Prostate gland (tissue), 2 donors: ENCODE measurements at regions not wholly inside any gene's neighbourhood (a gene's known extent, or its start where the extent isn't known, plus 50 kb on each side); places are given as distances from the start of the nearest gene placed in this dataset.
"Not testable (repeated sequence)": the region's sequence is repeated elsewhere in the genome, so short reads cannot be mapped to it uniquely, and the experiment has no call there.

Experiments used
- DNase-seq: peaks from one replicate; pipeline ENCODE4 v3.0.0-alpha.2; 2019; ENCODE audit warnings: low spot score
- H3K27ac ChIP-seq, 2 donors: fragments of 200-600 bp; sonication (generic); 2 replicates each; pipeline ENCODE4 v1.5.1; 2017 to 2019
- H3K27me3 ChIP-seq: fragments of 200-600 bp; sonication (generic); replicated peaks from 2 replicates; pipeline ENCODE4 v1.5.1; 2019; ENCODE audit not compliant: insufficient read depth
- H3K36me3 ChIP-seq, 2 donors: fragments of 200-600 bp; sonication (generic); 1 replicate in 1 of 2; 2 replicates in 1 of 2; pipeline versions ENCODE4 v1.5.1 to v1.8.1; 2017 to 2019
- H3K4me1 ChIP-seq: fragments of 200-600 bp; sonication (generic); replicated peaks from 2 replicates; pipeline ENCODE4 v1.5.1; 2019
- H3K4me3 ChIP-seq, 2 donors: fragments of 200-600 bp; sonication (generic); 2 replicates each; pipeline ENCODE4 v1.5.1; 2017 to 2019
- H3K9me3 ChIP-seq: fragments of 200-600 bp; sonication (generic); 2 replicates; pipeline ENCODE4 v1.5.1; 2017
- POLR2A ChIP-seq: fragments of 450-650 bp; IDR thresholded peaks from one replicate; pipeline ENCODE4 v1.6.1; 2016; ENCODE audit warnings: antibody characterized with exemption, mild to moderate bottlenecking
- POLR2AphosphoS5 ChIP-seq: sonication (generic); formaldehyde crosslinking; IDR thresholded peaks from one replicate; pipeline ENCODE4 v1.6.1; 2017; ENCODE audit warnings: antibody characterized with exemption
- WGBS: methylation state at CpG from one replicate; pipeline ENCODE4 v1.1.5; 2018; 5-methylcytosine and 5-hydroxymethylcytosine counted together
- intact Hi-C: fragments of 100-400 bp; cut with DNase I; formaldehyde crosslinking; loops from one replicate; pipeline ENCODE4 v1.14.2; 2022
- TF ChIP-seq, protein P1 (sequence below), 4 experiments: fragments of 200-600 bp in 2 of 4; fragments of 450-650 bp in 2 of 4; sonication (generic) in 2 of 4; IDR thresholded peaks; 1 replicate in 3 of 4; 2 replicates in 1 of 4; pipeline ENCODE4 v1.5.1; 2016 to 2019; ENCODE audit warnings: antibody characterized with exemption in 4 of 4, mild to moderate bottlenecking in 2 of 4, moderate library complexity in 2 of 4

DNA sequence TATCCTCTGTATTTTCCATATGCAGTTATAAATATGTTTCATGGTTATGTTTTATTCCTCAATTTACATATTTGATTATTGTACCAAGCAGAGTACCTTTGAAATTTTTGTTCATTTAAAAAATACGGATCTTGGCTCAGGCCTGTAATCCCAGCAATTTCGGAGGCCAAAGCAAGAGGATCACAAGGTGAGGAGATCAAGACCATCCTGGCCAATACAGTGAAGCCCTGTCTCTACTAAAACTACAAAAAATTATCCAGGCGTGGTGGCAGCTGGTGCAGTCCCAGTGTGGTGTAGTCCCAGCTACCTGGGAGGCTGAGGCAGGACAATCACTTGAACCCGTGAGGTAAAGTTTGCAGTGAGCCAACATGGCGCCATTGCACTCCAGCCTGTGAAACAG is 251.2 kb upstream of the TPTE start:
- H3K27ac ChIP-seq, H3K4me3 ChIP-seq, H3K27me3 ChIP-seq, H3K9me3 ChIP-seq, H3K4me1 ChIP-seq, intact Hi-C loops, H3K36me3 ChIP-seq: not testable (repeated sequence)
- DNase-seq: peak; percentile 5
- 29% methylated on average over 5 of the region's 5 CpGs for WGBS

DNA sequence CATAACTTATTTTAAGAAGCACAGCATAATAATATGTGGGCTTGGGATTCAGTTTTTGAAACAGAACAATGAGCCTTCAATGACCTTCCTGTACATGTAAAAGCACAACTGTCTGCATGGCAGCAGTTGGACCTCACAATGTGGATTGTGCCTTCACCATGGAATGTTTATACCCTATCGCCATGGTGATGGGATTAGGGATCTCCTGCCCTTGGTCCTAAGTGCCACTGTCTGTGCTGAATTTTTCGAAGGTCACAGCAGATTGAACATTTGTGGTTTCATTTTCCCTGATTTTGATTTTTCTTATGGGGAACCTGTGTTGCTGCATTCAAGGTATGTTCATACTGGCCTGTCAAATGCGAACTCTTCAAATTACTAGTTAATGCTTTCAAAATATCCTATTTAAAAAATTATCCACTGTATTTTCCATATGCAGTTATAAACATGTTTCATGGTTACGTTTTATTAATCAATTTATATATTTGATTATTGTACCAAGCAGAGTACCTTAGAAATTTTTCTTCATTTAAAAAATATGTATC is 249.6 kb upstream of the TPTE start:
- WGBS: 55% methylated on average over 4 of the region's 4 CpGs
- DNase-seq, H3K27ac ChIP-seq, H3K27me3 ChIP-seq, H3K9me3 ChIP-seq, H3K4me1 ChIP-seq, H3K4me3 ChIP-seq, H3K36me3 ChIP-seq, intact Hi-C loops: not testable (repeated sequence)

DNA sequence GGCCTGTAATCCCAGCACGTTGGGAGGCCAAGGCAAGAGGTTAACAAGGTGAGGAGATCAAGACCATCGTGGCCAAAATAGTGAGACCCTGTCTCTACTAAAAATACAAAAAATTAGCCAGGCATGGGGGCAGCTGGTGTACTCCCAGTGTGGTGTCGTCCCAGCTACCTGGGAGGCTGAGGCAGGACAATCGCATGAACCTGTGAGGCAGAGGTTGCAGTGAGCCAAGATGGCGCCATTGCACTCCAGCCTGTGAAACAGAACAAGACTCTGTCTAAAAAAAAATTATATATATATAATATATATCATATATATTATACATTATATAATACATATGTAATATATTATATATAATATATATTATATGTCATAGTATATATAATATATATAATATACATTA is 249.2 kb upstream of the TPTE start:
- TF ChIP-seq POLR2AphosphoS5 (no peak), POLR2A (no peak)
- TF ChIP-seq, protein P1, sequence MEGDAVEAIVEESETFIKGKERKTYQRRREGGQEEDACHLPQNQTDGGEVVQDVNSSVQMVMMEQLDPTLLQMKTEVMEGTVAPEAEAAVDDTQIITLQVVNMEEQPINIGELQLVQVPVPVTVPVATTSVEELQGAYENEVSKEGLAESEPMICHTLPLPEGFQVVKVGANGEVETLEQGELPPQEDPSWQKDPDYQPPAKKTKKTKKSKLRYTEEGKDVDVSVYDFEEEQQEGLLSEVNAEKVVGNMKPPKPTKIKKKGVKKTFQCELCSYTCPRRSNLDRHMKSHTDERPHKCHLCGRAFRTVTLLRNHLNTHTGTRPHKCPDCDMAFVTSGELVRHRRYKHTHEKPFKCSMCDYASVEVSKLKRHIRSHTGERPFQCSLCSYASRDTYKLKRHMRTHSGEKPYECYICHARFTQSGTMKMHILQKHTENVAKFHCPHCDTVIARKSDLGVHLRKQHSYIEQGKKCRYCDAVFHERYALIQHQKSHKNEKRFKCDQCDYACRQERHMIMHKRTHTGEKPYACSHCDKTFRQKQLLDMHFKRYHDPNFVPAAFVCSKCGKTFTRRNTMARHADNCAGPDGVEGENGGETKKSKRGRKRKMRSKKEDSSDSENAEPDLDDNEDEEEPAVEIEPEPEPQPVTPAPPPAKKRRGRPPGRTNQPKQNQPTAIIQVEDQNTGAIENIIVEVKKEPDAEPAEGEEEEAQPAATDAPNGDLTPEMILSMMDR (IDR thresholded peaks at IDR 0.05): no peak
- no peak overlapping the region for H3K27ac ChIP-seq
- no peak for DNase-seq
- H3K36me3 ChIP-seq: no peaks in the 10 kb centered on the region
- intact Hi-C loops: no loop called here
- H3K4me3 ChIP-seq: no peak overlapping the region
- WGBS: 40% methylated on average over 5 of the region's 5 CpGs
- H3K9me3 ChIP-seq: peaks cover 4% of the 10 kb centered on the region
- no peaks in the 10 kb centered on the region for H3K4me1 ChIP-seq
- H3K27me3 ChIP-seq: no peaks in the 10 kb centered on the region

DNA sequence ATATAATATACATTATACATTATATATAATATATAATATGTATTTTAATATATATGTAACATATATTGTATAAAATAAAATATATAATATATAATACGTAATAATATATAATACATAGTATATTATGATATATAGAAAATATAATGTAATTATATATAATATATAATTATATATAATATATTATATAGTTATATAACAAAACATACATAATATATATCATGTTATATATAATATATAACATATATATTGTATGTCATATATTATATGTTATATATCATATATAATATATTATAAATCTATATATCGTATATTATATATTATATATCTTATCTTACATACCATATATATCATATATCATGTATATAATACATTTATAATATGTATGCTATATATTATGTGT is 248.2 kb upstream of the TPTE start:
- intact Hi-C loops: no loop called here

DNA sequence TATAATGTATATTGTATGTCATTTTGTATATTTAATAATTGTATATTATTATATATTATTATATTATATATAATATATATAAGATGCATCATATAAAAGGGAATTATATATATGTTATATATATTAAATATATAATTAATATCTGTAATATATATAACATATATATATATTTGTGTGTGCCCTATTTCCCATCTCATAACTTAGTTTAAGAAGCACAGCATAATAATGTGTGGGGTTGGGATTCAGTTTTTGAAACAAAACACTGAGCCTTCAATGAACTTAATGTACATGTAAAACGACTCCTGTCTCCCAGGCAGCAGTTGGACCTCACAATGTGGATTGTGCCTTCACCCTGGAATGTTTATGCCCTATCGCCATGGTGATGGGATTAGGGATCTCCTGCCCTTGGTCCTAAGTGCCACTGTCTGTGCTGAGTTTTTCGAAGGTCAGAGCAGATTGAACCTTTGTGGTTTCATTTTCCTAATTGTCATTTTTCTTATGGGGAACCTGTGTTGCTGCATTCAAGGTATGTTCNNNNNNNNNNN is 247.5 kb upstream of the TPTE start:
- not testable (repeated sequence) for H3K36me3 ChIP-seq, H3K27me3 ChIP-seq

More for the DNA sequence above, 248.2 kb upstream of the TPTE start:
- no peak overlapping the region for H3K4me3 ChIP-seq
- H3K4me1 ChIP-seq: no peaks in the 10 kb centered on the region
- no peaks in the 10 kb centered on the region for H3K36me3 ChIP-seq
- no peaks in the 10 kb centered on the region for H3K27me3 ChIP-seq
- WGBS: no CpG with 5 or more reads among the region's 2 CpGs
- DNase-seq: no peak
- H3K27ac ChIP-seq: no peak overlapping the region
- H3K9me3 ChIP-seq: peaks cover 4% of the 10 kb centered on the region
- TF ChIP-seq, protein P1 (IDR thresholded peaks at IDR 0.05): no peak
- TF ChIP-seq POLR2A: no peak
- no peak for TF ChIP-seq POLR2AphosphoS5

More for the DNA sequence above, 247.5 kb upstream of the TPTE start:
- H3K4me1 ChIP-seq, H3K27ac ChIP-seq, H3K9me3 ChIP-seq, H3K4me3 ChIP-seq, intact Hi-C loops: not testable (repeated sequence)
- peak; percentile 8 for DNase-seq
- WGBS: 46% methylated on average over 3 of the region's 3 CpGs
